ENCODE measurements at regions not wholly inside any gene's neighbourhood (a gene's known extent, or its start where the extent isn't known, plus 50 kb on each side); places are given as distances from the start of the nearest gene placed in this dataset.

GRCh38 chr3:139846729-139847128 lies 88.3 kb upstream of the CLSTN2 start:
- no peak overlapping the region for H3K27ac ChIP-seq (ENCODE audit: low read depth, low read length, poor library complexity, severe bottlenecking)

GRCh38 chr3:139839659-139840058 lies 95.3 kb upstream of the CLSTN2 start:
- Histone ChIP-seq H3K9me2 (ENCODE audit: insufficient read depth, low read length) (no peaks in the 10 kb centered on the region), H3K4me1 (ENCODE audit: insufficient read depth, low read length, poor library complexity, severe bottlenecking) (no peaks in the 10 kb centered on the region), H3K36me3 (ENCODE audit: insufficient read depth, low read length) (no peaks in the 10 kb centered on the region), H2AFZ (ENCODE audit: low read length) (no peak overlapping the region), H3K9me3 (ENCODE audit: low read length) (no peaks in the 10 kb centered on the region), H3K79me2 (ENCODE audit: insufficient read depth, low read depth, low read length) (no peaks in the 10 kb centered on the region), H3K27ac (ENCODE audit: low read depth, low read length, poor library complexity, severe bottlenecking) (no peak overlapping the region), H4K20me1 (ENCODE audit: insufficient read depth, low read length) (no peaks in the 10 kb centered on the region), H3K4me2 (ENCODE audit: low read length) (no peak overlapping the region), H3K4me3 (ENCODE audit: low read depth, low read length, poor library complexity, severe bottlenecking) (no peak overlapping the region)
- no peak for DNase-seq (ENCODE audit: low spot score)
- POLR2A ChIA-PET, result no interaction called here
- no TSS peak for BruUV-seq (replicated peaks)
- intact Hi-C loops (cut with micrococcal nuclease; ENCODE audit: unreplicated experiment), result no loop called here
- CTCF ChIA-PET (ENCODE audit: unreplicated experiment), result no interaction called here
- TF ChIP-seq EZH2phosphoT487 (IDR thresholded peaks at IDR 0.05; ENCODE audit: borderline replicate concordance, low read depth, low read length), result no peak

More at GRCh38 chr3:139846729-139847128, 88.3 kb upstream of the CLSTN2 start:
- Histone ChIP-seq H3K9me3 (ENCODE audit: low read length) (no peaks in the 10 kb centered on the region), H2AFZ (ENCODE audit: low read length) (no peak overlapping the region), H3K4me1 (ENCODE audit: insufficient read depth, low read length, poor library complexity, severe bottlenecking) (no peaks in the 10 kb centered on the region), H4K20me1 (ENCODE audit: insufficient read depth, low read length) (no peaks in the 10 kb centered on the region), H3K4me3 (ENCODE audit: low read depth, low read length, poor library complexity, severe bottlenecking) (no peak overlapping the region), H3K4me2 (ENCODE audit: low read length) (no peak overlapping the region), H3K36me3 (ENCODE audit: insufficient read depth, low read length) (no peaks in the 10 kb centered on the region), H3K79me2 (ENCODE audit: insufficient read depth, low read depth, low read length) (no peaks in the 10 kb centered on the region), H3K9me2 (ENCODE audit: insufficient read depth, low read length) (no peaks in the 10 kb centered on the region)
- ChIA-PET POLR2A (no interaction called here), CTCF (ENCODE audit: unreplicated experiment) (no interaction called here)
- TF ChIP-seq EZH2phosphoT487 (IDR thresholded peaks at IDR 0.05; ENCODE audit: borderline replicate concordance, low read depth, low read length), result no peak
- no peak for TF ChIP-seq CTCF (conservative IDR thresholded peaks at IDR 0.05; ENCODE audit: low read length)
- BruUV-seq (replicated peaks), result no TSS peak
- intact Hi-C loops (cut with micrococcal nuclease; ENCODE audit: unreplicated experiment), result no loop called here
- no peak for DNase-seq (ENCODE audit: low spot score)

- ChIA-PET CTCF (ENCODE audit: unreplicated experiment) (no interaction called here), POLR2A (no interaction called here)
- no peak for TF ChIP-seq EZH2phosphoT487 (IDR thresholded peaks at IDR 0.05; ENCODE audit: borderline replicate concordance, low read depth, low read length)
- no peak for TF ChIP-seq CTCF (conservative IDR thresholded peaks at IDR 0.05; ENCODE audit: low read length)
- no TSS peak for BruUV-seq (replicated peaks)
- Histone ChIP-seq H3K36me3 (ENCODE audit: insufficient read depth, low read length) (no peaks in the 10 kb centered on the region), H4K20me1 (ENCODE audit: insufficient read depth, low read length) (no peaks in the 10 kb centered on the region), H3K27ac (ENCODE audit: low read depth, low read length, poor library complexity, severe bottlenecking) (no peak overlapping the region), H3K79me2 (ENCODE audit: insufficient read depth, low read depth, low read length) (no peaks in the 10 kb centered on the region), H3K4me3 (ENCODE audit: low read depth, low read length, poor library complexity, severe bottlenecking) (no peak overlapping the region), H3K9me3 (ENCODE audit: low read length) (no peaks in the 10 kb centered on the region), H3K4me1 (ENCODE audit: insufficient read depth, low read length, poor library complexity, severe bottlenecking) (no peaks in the 10 kb centered on the region), H3K9me2 (ENCODE audit: insufficient read depth, low read length) (no peaks in the 10 kb centered on the region), H3K4me2 (ENCODE audit: low read length) (no peak overlapping the region), H2AFZ (ENCODE audit: low read length) (no peak overlapping the region)
- intact Hi-C loops (cut with micrococcal nuclease; ENCODE audit: unreplicated experiment), result no loop called here
- no peak for DNase-seq (ENCODE audit: low spot score)
Measured at GRCh38 chr3:139839014-139839413, 96.0 kb upstream of the CLSTN2 start.
